PC-3 (cell line): ENCODE measurements at regions not wholly inside any gene's neighbourhood (a gene's known extent, or its start where the extent isn't known, plus 50 kb on each side); places are given as distances from the start of the nearest gene placed in this dataset.

Experiments used
- ATAC-seq: fragments of 200-7000 bp; cut with Tn5 transposase; 2 replicates; pipeline ENCODE4 v1.9.1; 2020; ENCODE audit warnings: mild to moderate bottlenecking, moderate library complexity
- BruUV-seq: library from RNA; stranded (reverse); fragments of 400-500 nt; replicated peaks from 2 replicates; lab custom pipeline; 2021; lab: Mats Ljungman, UMichigan
- CTCF ChIA-PET: fragments of 300-600 bp; sonication (Branson Sonifier 250); formaldehyde crosslinking; loops from one replicate; lab custom pipeline; 2022; ENCODE audit warnings: antibody characterized with exemption; lab: Charles Lee
- POLR2A ChIA-PET: fragments of 300-600 bp; sonication (Branson Sonifier 250); formaldehyde crosslinking; loops from one replicate; lab custom pipeline; 2022; ENCODE audit warnings: antibody characterized with exemption; ENCODE audit not compliant: unreplicated experiment; lab: Charles Lee
- DNase-seq: peaks from one replicate; pipeline ENCODE4 v3.0.0-alpha.2; 2015
- H2AFZ ChIP-seq: fragments of 300-600 bp; sonication (generic); 2 replicates; pipeline ENCODE4 v1.6.0; 2016; ENCODE audit warnings: antibody characterized with exemption, low read length
- H3F3A ChIP-seq: fragments of 300-600 bp; sonication (generic); one replicate; pipeline ENCODE4 v1.6.0; 2017; ENCODE audit warnings: antibody characterized with exemption, low read length, control low read depth, mild to moderate bottlenecking; ENCODE audit not compliant: unreplicated experiment
- H3K27ac ChIP-seq: fragments of 300-600 bp; sonication (generic); 2 replicates; pipeline ENCODE4 v1.5.1; 2016; ENCODE audit warnings: mild to moderate bottlenecking, low read length
- H3K27me3 ChIP-seq: fragments of 300-600 bp; sonication (generic); 2 replicates; pipeline ENCODE4 v1.6.1; 2016; ENCODE audit warnings: low read length, mixed read lengths
- H3K36me3 ChIP-seq: fragments of 300-600 bp; sonication (generic); 2 replicates; pipeline ENCODE4 v1.6.1; 2016; ENCODE audit warnings: low read depth, mixed run types, low read length, mixed read lengths
- H3K4me1 ChIP-seq: fragments of 300-600 bp; sonication (generic); 2 replicates; pipeline ENCODE4 v1.5.1; 2016; ENCODE audit warnings: low read length; ENCODE audit not compliant: insufficient read depth
- H3K4me2 ChIP-seq: fragments of 300-600 bp; sonication (generic); 2 replicates; pipeline ENCODE4 v1.6.0; 2016; ENCODE audit warnings: low read length
- H3K4me3 ChIP-seq: fragments of 300-600 bp; sonication (generic); 2 replicates; pipeline ENCODE4 v1.5.1; 2016; ENCODE audit warnings: mild to moderate bottlenecking, low read length, mixed read lengths
- H3K79me2 ChIP-seq: fragments of 300-600 bp; sonication (generic); 2 replicates; pipeline ENCODE4 v1.6.1; 2017; ENCODE audit warnings: low read length, mixed read lengths
- H3K9ac ChIP-seq: fragments of 300-600 bp; sonication (generic); 2 replicates; pipeline ENCODE4 v1.6.0; 2016; ENCODE audit warnings: mild to moderate bottlenecking, low read length
- H3K9me2 ChIP-seq: fragments of 300-600 bp; sonication (generic); replicated peaks from 2 replicates; pipeline ENCODE4 v1.6.1; 2016; ENCODE audit warnings: mixed run types, low read length, mixed read lengths
- H3K9me3 ChIP-seq: fragments of 300-600 bp; sonication (generic); 2 replicates; pipeline ENCODE4 v1.6.1; 2016; ENCODE audit warnings: low read length, mixed read lengths
- H4K20me1 ChIP-seq: fragments of 300-600 bp; sonication (generic); 2 replicates; pipeline ENCODE4 v1.6.1; 2016; ENCODE audit warnings: low read length, mixed read lengths
- EZH2 ChIP-seq: fragments of 300-600 bp; sonication (generic); IDR thresholded peaks from one replicate; pipeline ENCODE4 v1.6.1; 2017; ENCODE audit warnings: antibody characterized with exemption, mild to moderate bottlenecking, low read length; ENCODE audit not compliant: unreplicated experiment
- EZH2phosphoT487 ChIP-seq: fragments of 300-600 bp; sonication (generic); IDR thresholded peaks from 2 replicates; pipeline ENCODE4 v1.6.1; 2018; ENCODE audit warnings: mild to moderate bottlenecking, antibody characterized with exemption, low read length, borderline replicate concordance
- intact Hi-C: fragments of 100-400 bp; cut with micrococcal nuclease; formaldehyde crosslinking; loops from 2 replicates; pipeline ENCODE4 v1.9.0; 2023
- TF ChIP-seq, protein P1 (sequence below): fragments of 300-600 bp; sonication (generic); conservative IDR thresholded peaks from 2 replicates; pipeline ENCODE4 v1.5.1; 2017; ENCODE audit warnings: antibody characterized with exemption, low read depth, mild to moderate bottlenecking, low read length

DNA sequence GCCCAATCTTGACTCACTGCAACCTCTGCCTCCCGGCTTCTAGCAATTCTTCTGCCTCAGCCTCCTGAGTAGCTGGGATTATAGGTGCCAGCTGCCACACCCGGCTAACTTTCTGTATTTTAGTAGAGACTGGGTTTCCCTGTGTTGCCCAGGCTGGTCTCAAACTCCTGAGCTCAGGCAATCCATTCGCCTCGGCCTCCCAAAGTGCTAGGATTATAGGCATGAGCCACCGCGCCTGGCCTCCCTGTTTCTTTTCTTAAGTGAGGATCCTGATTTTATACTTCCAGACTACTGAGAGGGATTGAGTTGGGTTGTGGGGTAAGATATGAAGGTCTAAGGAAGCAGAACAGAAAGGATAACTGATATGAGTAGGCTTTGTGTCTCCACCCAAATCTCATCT lies 106.8 kb downstream of the CNTN3 start:
- Histone ChIP-seq H3F3A (no peaks in the 10 kb centered on the region), H3K27me3 (no peaks in the 10 kb centered on the region), H3K4me1 (no peaks in the 10 kb centered on the region), H3K4me3 (no peak overlapping the region), H3K4me2 (no peak overlapping the region), H3K9me3 (0 out of 2 replicates have a peak, but pooled peaks cover 12% of the 10 kb centered on the region), H4K20me1 (no peaks in the 10 kb centered on the region), H3K9me2 (no peaks in the 10 kb centered on the region), H3K79me2 (no peaks in the 10 kb centered on the region), H3K27ac (no peak overlapping the region), H2AFZ (no peak overlapping the region), H3K9ac (no peak overlapping the region), H3K36me3 (no peaks in the 10 kb centered on the region)
- ChIA-PET CTCF (no interaction called here), POLR2A (no interaction called here)
- intact Hi-C loops: no loop called here
- BruUV-seq: no TSS peak
- TF ChIP-seq, protein P1, sequence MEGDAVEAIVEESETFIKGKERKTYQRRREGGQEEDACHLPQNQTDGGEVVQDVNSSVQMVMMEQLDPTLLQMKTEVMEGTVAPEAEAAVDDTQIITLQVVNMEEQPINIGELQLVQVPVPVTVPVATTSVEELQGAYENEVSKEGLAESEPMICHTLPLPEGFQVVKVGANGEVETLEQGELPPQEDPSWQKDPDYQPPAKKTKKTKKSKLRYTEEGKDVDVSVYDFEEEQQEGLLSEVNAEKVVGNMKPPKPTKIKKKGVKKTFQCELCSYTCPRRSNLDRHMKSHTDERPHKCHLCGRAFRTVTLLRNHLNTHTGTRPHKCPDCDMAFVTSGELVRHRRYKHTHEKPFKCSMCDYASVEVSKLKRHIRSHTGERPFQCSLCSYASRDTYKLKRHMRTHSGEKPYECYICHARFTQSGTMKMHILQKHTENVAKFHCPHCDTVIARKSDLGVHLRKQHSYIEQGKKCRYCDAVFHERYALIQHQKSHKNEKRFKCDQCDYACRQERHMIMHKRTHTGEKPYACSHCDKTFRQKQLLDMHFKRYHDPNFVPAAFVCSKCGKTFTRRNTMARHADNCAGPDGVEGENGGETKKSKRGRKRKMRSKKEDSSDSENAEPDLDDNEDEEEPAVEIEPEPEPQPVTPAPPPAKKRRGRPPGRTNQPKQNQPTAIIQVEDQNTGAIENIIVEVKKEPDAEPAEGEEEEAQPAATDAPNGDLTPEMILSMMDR: no peak
- TF ChIP-seq EZH2phosphoT487: no peak
- no peak for TF ChIP-seq EZH2
- DNase-seq (no peak), ATAC-seq (no peak)

DNA sequence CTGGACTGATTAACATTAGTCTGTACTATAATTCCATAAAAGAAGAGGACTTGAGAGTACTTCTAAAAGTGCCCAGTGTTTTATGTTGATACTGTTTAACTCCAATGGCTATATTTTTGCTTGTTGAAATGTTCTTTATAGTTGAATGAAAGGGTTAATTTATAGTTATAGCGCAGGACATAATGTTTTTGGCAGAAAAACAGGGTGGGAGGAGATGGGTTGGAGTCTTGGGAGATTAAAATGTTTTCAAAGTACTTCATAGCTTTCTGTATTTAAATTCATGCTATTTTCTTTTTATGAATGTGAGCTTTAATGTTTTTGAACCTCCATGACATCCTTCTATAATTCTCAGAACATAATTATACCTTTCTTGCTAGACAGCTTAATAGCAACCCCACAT lies 108.2 kb downstream of the CNTN3 start:
- Histone ChIP-seq H3K4me1 (no peaks in the 10 kb centered on the region), H3K79me2 (no peaks in the 10 kb centered on the region), H3K27ac (no peak overlapping the region), H3K4me2 (no peak overlapping the region), H3K27me3 (no peaks in the 10 kb centered on the region), H3K9me2 (no peaks in the 10 kb centered on the region), H2AFZ (no peak overlapping the region), H3K4me3 (no peak overlapping the region), H3K9me3 (peaks cover 1% of the 10 kb centered on the region; the same call in 1 of the 2 replicates), H3K9ac (no peak overlapping the region), H3F3A (no peaks in the 10 kb centered on the region), H4K20me1 (no peaks in the 10 kb centered on the region), H3K36me3 (no peaks in the 10 kb centered on the region)
- CTCF ChIA-PET: no interaction called here
- no peak for DNase-seq
- TF ChIP-seq, protein P1: no peak
- no peak for TF ChIP-seq EZH2phosphoT487
- TF ChIP-seq EZH2: no peak
- ATAC-seq: no peak
- POLR2A ChIA-PET: no interaction called here
- intact Hi-C loops: no loop called here
- BruUV-seq: no TSS peak

DNA sequence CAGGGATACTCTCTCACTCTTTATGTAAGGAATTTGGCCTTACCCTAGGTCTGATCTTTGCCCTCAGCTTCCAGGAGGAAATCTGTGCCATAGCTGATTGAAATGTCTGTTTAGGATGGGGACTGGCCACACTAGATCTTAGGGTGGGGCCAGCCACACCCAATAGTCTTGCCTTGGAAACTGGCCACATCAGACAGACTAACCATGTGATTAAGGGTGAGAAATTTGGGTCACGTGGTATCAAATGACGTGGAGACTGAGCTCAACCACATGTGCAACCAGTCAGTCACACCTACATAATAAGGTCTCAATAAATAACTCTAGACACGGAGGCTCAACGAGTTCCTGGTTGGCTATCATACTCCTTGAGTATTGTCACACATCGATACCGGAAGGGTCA lies 113.5 kb downstream of the CNTN3 start:
- no peak for ATAC-seq
- POLR2A ChIA-PET: no interaction called here
- intact Hi-C loops: no loop called here

More for the DNA sequence above, 113.5 kb downstream of the CNTN3 start:
- H3K4me2 ChIP-seq: no peak overlapping the region
- peaks cover 13% of the 10 kb centered on the region; the same call in 1 of the 2 replicates for H3K9me3 ChIP-seq
- no peaks in the 10 kb centered on the region for H3F3A ChIP-seq
- no peak overlapping the region for H3K9ac ChIP-seq
- no peaks in the 10 kb centered on the region for H3K36me3 ChIP-seq
- CTCF ChIA-PET: no interaction called here
- H3K27ac ChIP-seq: no peak overlapping the region
- no peaks in the 10 kb centered on the region for H3K79me2 ChIP-seq
- no peaks in the 10 kb centered on the region for H3K27me3 ChIP-seq
- no peak overlapping the region for H3K4me3 ChIP-seq
- H3K9me2 ChIP-seq: no peaks in the 10 kb centered on the region
- H3K4me1 ChIP-seq: no peaks in the 10 kb centered on the region
- no peak overlapping the region for H2AFZ ChIP-seq
- no peak for TF ChIP-seq EZH2
- no peak for DNase-seq
- no peaks in the 10 kb centered on the region for H4K20me1 ChIP-seq
- BruUV-seq: no TSS peak
